Spleen (tissue), 7 donors: ENCODE measurements at regions not wholly inside any gene's neighbourhood (a gene's known extent, or its start where the extent isn't known, plus 50 kb on each side); places are given as distances from the start of the nearest gene placed in this dataset.

Experiments
- CTCF ChIP-seq, 11 experiments: fragments of 200-600 bp in 7 of 11; fragments of 450-650 bp in 4 of 11; sonication (generic) in 4 of 11; IDR thresholded peaks in 8 of 11; conservative IDR thresholded peaks in 3 of 11; 1 replicate in 7 of 11; 2 replicates in 4 of 11; pipeline versions ENCODE4 v1.4.0 to v1.8.0; 2016 to 2021; ENCODE audit warnings: antibody characterized with exemption in 11 of 11, inconsistent platforms in 4 of 11, mild to moderate bottlenecking in 1 of 11
- POLR2A ChIP-seq, 3 donors: fragments of 450-650 bp; IDR thresholded peaks; one replicate each; pipeline ENCODE4 v1.5.1; 2017; ENCODE audit warnings: antibody characterized with exemption in 3 of 3, mild to moderate bottlenecking in 1 of 3
- POLR2AphosphoS5 ChIP-seq, 3 donors: sonication (generic); formaldehyde crosslinking; IDR thresholded peaks; one replicate each; pipeline ENCODE4 v1.5.1; 2017; ENCODE audit warnings: antibody characterized with exemption in 3 of 3
- donor health status: DM: no; HTN: no; CAD: no; lungs with moderate emphysema.
- donor health status: DM: no; HTN: no; CAD: no.
- donor health status: DM: no; HTN: no; CAD: no.

GRCh38 chr2:133954636-133955035 is 299.2 kb upstream of the MGAT5 start:
- no peak for TF ChIP-seq POLR2AphosphoS5 (IDR thresholded peaks at IDR 0.05)
- TF ChIP-seq CTCF (IDR thresholded peaks at IDR 0.05 in 8 of 11, conservative IDR thresholded peaks at IDR 0.05 in 3 of 11) = no peak
- TF ChIP-seq POLR2A (IDR thresholded peaks at IDR 0.05) = no peak
